T follicular helper cell (primary cell): ENCODE measurements at regions not wholly inside any gene's neighbourhood (a gene's known extent, or its start where the extent isn't known, plus 50 kb on each side); places are given as distances from the start of the nearest gene placed in this dataset.
A peak's percentile ranks its signal among the peaks of the same experiment; 100 is the strongest.
"Not testable (repeated sequence)": the region's sequence is repeated elsewhere in the genome, so short reads cannot be mapped to it uniquely, and the experiment has no call there.

ENCODE experiments used
- DNase-seq: peaks from one replicate; pipeline ENCODE4 v3.0.0-alpha.2; 2020; ENCODE audit warnings: low read depth

GRCh38 chr9:15113288-15113687 is 193.7 kb downstream of the TTC39B start:
- DNase-seq: no peak

- DNase-seq: no peak
These were observed 195.9 kb downstream of the TTC39B start for GRCh38 chr9:15111071-15111470.

DNA sequence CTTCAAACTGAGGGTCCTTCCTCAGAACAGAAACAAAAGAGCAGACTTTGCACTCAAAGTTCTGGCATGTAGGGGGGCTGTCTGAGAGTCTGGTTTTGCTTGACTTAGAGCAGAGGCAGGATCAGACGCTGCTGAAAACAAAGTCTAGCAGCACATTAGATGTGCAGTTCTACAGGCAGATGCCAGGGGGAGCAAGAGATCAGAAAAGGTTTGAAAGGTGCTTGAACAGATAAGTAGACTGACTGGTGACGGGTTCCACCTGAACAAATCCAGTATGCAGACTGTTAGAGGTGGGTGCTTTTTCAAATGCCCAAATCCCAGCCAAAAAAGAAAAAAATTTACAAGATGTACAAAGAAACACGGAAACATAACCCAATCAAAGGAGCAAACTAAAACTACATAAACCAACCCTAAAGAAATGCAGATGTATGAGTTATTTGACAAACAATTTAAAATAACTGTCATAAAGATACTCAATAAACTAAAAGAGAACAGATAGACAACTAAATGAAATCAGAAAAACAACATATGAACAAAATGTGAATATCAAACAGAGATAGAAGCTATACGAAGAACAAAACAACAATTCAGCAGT is 194.7 kb upstream of the FREM1 start:
- peak; percentile 9 for DNase-seq

DNA sequence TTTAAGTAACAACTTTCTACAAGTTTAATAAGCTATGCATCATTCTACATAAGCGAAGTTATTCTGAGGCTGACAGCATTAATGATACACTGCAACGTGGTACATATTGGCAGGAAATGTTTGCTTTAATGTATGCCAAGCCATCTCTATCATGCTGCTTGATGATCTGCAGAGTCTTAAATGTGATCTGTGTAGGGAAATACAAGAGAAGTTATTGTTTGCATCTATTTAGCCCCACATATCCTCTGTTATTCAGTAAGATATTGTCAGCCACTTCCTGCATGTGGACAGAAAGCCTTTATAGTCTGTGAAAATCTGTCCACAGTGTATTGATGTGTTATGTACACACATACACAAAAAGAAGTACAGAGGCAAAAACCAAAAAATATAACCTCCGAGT is 193.1 kb upstream of the FREM1 start:
- no peak for DNase-seq

- no peak for DNase-seq
These were observed 190.9 kb upstream of the FREM1 start for GRCh38 chr9:15101095-15101494.

- no peak for DNase-seq
These were observed 190.3 kb upstream of the FREM1 start for GRCh38 chr9:15100571-15100970.

GRCh38 chr9:15096972-15097371 is 186.7 kb upstream of the FREM1 start:
- DNase-seq: no peak

DNA sequence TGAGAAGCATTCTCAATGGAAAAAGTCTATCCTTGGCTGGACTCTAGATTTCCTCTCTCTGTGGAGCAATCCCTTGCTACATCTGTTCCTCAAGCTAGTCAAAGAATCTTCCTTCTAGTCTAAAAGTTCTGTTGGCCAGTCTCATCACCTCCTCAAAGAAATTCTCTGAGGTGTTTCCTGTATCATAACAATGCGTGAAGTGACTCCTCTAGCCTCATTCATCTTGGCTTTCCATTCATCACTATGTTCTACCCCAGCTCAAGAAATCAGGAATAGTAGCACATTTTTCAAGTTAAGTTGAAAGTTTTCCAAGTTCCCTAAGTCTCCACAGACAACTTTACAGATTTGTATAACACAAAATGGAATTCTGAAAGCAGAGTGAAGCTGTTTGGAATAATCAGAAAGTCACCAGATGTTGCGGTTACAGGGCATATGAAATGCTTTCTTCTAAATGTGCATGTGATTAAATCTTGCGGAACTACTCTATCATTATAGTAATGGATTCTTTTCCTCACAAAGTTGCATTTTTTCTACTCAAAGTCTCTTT is 176.6 kb upstream of the FREM1 start:
- DNase-seq: no peak

DNA sequence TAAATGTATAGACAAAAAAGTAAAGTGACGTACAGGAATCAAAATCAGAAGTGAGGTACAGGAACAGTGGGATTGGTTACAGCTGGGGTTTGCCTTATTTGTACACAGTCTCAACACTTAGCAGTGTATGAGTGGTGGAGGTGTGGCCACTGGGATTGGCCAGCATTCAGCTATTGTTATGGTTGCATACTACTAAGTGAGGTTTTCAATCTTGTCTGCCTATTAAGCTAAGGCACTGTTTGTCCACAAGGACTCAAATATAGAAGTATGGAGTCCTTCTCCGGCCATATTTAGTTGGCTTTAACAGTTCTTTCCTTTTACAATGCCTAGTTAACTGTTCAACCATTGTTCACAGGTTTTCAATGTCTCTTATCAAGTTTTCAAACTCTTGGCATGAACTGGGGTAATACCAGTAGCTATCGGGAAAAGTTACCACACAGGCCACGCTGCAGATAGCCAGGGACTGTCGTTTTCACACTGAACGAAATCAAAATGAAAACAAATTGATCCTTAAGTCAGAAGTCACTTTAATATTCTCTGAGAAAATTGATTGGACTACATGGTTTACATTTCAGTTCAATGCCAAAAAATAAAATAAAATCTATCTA is 176.0 kb upstream of the FREM1 start:
- DNase-seq: no peak

GRCh38 chr9:15081021-15081753 is 171.0 kb upstream of the FREM1 start:
- no peak for DNase-seq

- DNase-seq: no peak
These were observed 170.2 kb upstream of the FREM1 start for GRCh38 chr9:15080401-15080800.

GRCh38 chr9:15079989-15080388 is 169.8 kb upstream of the FREM1 start:
- DNase-seq: no peak

GRCh38 chr9:15077946-15078729 is 167.9 kb upstream of the FREM1 start:
- no peak for DNase-seq

DNA sequence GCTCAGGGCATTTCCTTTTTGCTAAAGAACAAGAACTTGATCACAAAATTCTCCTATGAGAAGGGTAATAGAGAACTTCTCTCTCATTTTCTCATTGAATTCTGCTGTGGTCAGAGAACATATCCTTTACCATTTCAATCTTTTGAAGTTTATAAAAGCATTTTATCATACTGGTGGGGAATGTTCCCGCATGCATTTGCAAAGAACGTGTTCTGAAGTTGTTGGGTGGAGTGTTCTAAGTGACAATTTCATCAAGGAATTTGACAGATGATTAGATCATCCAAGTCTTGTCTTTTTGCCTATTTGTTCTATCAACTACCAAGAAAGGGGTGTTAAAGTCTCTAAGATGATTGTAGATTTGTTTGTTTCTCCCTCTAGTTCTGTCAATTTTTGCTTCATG is 163.4 kb upstream of the FREM1 start:
- no peak for DNase-seq

- DNase-seq: no peak
These were observed 160.5 kb upstream of the FREM1 start for GRCh38 chr9:15070716-15071115.

DNA sequence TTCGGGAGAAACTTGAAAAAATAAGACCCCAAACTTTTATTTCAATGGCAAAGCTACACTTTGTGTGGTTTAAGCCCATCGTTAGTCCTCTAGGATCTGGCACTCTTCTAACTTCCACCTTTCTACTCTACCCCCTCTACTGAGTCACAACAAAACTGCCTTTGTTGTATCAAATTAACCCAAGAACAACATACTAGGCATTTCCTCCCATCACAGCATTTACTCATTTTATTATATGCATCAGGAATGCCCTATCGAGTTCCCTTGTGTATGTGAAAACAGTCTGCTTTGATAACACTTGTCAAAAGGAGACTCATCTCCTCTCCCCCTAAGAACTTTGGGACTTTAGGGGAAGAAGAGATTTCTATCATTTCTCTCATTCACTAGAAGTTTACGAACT is 158.9 kb upstream of the FREM1 start:
- DNase-seq: no peak

DNA sequence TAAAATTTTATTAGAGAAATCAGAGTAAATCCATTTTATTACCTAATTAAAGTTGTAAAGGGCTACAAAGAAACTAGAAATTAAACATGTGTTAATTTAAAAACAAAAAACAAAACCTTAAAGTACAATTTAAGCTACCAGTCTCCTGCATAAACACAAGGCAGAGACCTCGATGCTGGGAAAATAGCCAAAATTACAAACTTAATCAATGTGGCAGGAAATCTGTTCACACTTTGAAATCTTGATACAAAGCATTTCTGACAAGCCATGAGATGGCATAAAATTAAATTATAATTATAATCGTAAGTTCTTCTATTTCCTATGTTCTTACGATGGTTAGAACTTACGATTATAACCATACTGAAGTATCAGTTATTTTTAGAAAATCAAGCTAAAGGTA is 158.0 kb upstream of the FREM1 start:
- no peak for DNase-seq

DNA sequence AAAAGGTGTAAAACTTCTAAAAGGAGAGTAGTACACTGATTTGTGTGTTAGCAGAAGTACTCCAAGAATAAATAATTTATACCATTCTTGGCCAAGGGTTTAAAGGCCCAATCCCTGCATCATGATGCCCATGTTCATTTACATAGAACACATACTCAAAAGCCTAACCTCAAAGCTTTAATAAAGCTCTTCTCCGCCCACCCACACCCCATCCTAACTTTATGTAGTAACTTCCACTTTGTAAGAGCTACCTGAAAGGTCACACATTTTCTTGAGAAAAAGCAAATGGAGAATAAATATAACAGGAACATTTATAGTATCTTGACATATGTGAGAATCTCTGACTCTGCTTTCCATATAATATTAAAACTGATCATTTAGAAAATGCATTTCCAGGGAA is 148.8 kb upstream of the FREM1 start:
- no peak for DNase-seq

DNA sequence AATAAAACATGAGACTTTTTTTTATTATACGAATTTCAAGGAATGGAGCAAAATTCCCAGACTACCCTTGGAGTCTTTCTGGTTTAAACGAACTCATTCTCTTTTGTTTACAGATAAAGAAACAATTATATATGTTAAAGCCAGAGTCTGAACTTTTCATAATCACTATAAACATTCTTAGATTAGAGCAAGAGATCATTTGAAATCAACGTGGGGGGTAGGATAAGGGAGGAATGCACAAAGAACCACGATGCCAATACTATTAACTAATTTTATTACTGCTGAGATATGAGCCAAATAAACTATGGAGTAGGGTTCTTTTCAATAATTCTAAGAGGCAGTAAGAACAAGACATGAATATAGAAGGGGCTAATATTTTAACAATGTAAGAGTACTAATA is 148.0 kb upstream of the FREM1 start:
- DNase-seq: no peak

DNA sequence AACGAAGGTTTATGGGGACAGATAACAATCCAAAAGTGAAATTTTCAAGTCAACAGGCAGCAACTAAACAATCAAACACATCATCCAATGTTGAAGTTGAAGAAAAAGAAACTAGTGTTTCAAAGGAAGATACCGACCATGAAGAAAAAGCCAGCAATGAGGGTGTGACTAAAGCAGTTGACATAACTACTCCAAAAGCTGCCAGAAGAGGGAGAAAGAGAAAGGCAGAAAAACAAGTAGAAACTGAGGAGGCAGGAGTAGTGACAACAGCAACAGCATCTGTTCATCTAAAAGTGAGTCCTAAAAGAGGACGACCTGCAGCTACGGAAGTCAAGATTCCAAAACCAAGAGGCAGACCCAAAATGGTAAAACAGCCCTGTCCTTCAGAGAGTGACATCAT is 145.1 kb upstream of the FREM1 start:
- not testable (repeated sequence) for DNase-seq

DNA sequence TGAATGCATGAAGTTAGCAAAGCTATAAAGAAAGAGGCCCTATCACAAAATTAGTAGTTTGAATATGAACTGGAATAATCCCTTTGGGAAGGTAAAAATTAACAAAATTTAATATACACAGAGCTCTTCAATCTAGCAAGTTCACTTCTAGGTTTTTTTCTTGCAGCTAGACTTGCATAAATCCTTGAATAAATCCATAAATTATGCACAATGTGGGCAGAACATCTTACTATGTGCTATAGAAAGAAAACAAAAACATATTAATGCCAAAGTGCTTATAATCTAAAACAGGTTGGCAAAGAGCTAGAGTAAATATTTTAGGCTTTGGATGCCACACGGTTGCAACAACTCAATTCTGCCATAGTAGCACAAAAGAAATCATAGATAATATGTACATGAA is 138.5 kb upstream of the FREM1 start:
- no peak for DNase-seq

GRCh38 chr9:15047028-15047551 is 136.9 kb upstream of the FREM1 start:
- no peak for DNase-seq
